HFFc6 (cell line): ENCODE measurements at regions not wholly inside any gene's neighbourhood (a gene's known extent, or its start where the extent isn't known, plus 50 kb on each side); places are given as distances from the start of the nearest gene placed in this dataset.

Source experiments
- DNase-seq: peaks from one replicate; pipeline ENCODE4 v3.0.0-alpha.2; 2018
- H3K27ac Mint-ChIP-seq: 2 replicates; pipeline ENCODE4 v1.8.0; 2020; ENCODE audit warnings: mild to moderate bottlenecking, mixed read lengths
- H3K27me3 Mint-ChIP-seq: 2 replicates; pipeline ENCODE4 v1.8.0; 2021; ENCODE audit warnings: mild to moderate bottlenecking, moderate library complexity, mixed read lengths; ENCODE audit not compliant: insufficient read depth
- H3K36me3 Mint-ChIP-seq: 2 replicates; pipeline ENCODE4 v1.8.0; 2021; ENCODE audit warnings: low read depth, mixed read lengths
- H3K4me1 Mint-ChIP-seq: 2 replicates; pipeline ENCODE4 v1.8.0; 2020; ENCODE audit warnings: low read depth, mixed read lengths
- H3K4me3 Mint-ChIP-seq: 2 replicates; pipeline ENCODE4 v1.8.0; 2020; ENCODE audit warnings: mild to moderate bottlenecking, moderate library complexity, mixed read lengths
- H3K9me3 Mint-ChIP-seq: 2 replicates; pipeline ENCODE4 v1.8.0; 2020; ENCODE audit warnings: mild to moderate bottlenecking, mixed read lengths
- TF ChIP-seq, protein P1 (sequence below): fragments of 200-600 bp; sonication (generic); IDR thresholded peaks from 2 replicates; pipeline ENCODE4 v1.5.0; 2021; ENCODE audit warnings: antibody characterized with exemption, mild to moderate bottlenecking

DNA sequence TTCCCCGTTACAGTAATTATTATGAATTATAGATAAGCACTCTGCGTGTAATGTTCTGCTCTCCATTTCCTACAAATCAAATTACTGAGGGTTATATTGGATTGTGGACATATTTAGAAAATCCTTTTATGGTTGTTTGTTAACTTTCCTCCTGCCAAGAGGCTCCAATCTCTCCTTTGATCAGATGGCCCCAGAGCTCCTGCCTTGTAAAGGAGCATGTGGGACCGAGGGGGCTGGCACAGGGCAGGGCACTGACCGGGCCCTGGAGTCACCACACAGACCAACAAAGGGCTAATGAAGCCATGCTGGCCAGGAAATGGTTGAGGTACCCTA lies 415.9 kb downstream of the EFNA5 start:
- TF ChIP-seq, protein P1, sequence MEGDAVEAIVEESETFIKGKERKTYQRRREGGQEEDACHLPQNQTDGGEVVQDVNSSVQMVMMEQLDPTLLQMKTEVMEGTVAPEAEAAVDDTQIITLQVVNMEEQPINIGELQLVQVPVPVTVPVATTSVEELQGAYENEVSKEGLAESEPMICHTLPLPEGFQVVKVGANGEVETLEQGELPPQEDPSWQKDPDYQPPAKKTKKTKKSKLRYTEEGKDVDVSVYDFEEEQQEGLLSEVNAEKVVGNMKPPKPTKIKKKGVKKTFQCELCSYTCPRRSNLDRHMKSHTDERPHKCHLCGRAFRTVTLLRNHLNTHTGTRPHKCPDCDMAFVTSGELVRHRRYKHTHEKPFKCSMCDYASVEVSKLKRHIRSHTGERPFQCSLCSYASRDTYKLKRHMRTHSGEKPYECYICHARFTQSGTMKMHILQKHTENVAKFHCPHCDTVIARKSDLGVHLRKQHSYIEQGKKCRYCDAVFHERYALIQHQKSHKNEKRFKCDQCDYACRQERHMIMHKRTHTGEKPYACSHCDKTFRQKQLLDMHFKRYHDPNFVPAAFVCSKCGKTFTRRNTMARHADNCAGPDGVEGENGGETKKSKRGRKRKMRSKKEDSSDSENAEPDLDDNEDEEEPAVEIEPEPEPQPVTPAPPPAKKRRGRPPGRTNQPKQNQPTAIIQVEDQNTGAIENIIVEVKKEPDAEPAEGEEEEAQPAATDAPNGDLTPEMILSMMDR: no peak
- no peak overlapping the region for H3K27ac Mint-ChIP-seq
- no peak overlapping the region for H3K4me3 Mint-ChIP-seq
- no peaks in the 10 kb centered on the region for H3K4me1 Mint-ChIP-seq
- no peak for DNase-seq
- no peaks in the 10 kb centered on the region; the same call in 1 of the 2 replicates for H3K27me3 Mint-ChIP-seq
- no peaks in the 10 kb centered on the region for H3K36me3 Mint-ChIP-seq
- peaks cover 59% of the 10 kb centered on the region for H3K9me3 Mint-ChIP-seq

DNA sequence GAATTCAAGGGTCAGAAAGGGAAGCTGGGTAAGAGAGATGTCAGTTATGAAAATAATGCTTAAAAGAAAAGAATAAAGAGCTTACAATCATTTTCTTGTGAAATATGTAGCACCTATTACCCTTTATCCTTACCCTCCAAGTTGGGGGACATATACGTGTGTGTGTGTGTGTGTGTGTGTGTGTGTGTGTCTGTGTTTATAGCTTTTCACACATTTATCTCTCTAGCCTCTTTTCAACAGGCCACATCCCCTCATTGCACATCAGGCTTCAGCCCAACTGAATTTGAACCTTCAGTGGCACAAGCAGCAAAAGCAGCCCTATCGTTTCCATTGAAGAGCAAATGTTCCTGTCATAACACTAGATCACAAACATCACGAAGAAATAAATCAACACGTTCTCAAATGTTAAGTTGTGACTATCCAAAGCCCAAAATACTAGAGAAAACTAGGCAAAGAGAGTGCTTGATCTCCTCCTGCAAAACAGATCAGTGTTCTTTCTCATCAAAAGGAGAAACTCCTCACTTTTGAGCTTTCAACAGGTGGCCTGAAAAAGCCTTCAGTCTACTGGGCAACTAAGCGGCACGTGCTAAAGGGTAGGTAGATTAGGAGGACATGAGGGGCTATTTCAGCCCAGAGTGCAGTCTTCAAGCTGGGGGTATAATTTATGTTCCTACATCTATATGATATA lies 416.4 kb downstream of the EFNA5 start:
- H3K9me3 Mint-ChIP-seq: peaks cover 58% of the 10 kb centered on the region
- H3K4me3 Mint-ChIP-seq: no peak overlapping the region
- TF ChIP-seq, protein P1: no peak
- H3K27me3 Mint-ChIP-seq: no peaks in the 10 kb centered on the region; the same call in 1 of the 2 replicates
- H3K4me1 Mint-ChIP-seq: no peaks in the 10 kb centered on the region
- H3K27ac Mint-ChIP-seq: no peak overlapping the region
- no peak for DNase-seq
- H3K36me3 Mint-ChIP-seq: no peaks in the 10 kb centered on the region

DNA sequence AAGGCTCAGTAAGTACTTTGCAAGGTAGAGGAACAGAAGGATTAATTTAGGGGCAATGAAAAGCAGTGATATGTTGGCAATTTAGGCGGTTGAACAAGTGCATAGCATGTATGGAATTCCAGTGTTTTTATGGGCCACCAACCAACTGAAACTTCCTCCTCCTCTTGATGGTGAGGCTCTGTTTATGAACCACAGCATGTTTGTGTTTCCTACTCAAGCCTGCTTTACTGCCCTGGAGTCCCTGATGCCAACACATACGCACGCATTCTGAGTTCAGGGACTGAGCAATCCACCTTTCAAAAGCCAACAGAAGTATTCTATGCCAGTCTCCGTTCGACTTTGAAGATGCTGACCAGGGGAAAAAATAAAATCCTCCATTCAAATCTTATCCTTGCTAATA lies 417.5 kb downstream of the EFNA5 start:
- no peaks in the 10 kb centered on the region; the same call in 1 of the 2 replicates for H3K27me3 Mint-ChIP-seq
- H3K36me3 Mint-ChIP-seq: no peaks in the 10 kb centered on the region
- H3K9me3 Mint-ChIP-seq: peaks cover 58% of the 10 kb centered on the region
- no peaks in the 10 kb centered on the region for H3K4me1 Mint-ChIP-seq
- H3K4me3 Mint-ChIP-seq: no peak overlapping the region
- no peak overlapping the region for H3K27ac Mint-ChIP-seq
- TF ChIP-seq, protein P1: no peak
- no peak for DNase-seq

DNA sequence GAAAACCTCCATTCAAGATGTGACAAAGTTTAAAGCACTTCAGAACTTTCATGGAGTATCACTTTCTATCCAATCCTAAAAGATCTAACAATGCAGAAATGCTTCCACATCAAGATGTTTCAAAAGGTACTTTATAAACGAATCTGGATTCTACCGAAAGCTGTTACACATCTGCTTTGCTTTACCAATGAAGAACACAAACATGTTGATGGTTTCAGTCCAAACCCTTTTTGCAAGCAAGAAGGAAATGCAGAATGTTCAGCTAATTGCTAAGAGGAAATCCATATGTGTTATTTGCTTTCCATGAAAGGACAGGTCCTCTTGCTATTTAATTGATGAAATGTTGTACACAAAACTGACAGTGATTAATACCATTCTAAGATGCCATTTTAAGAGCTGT lies 419.6 kb downstream of the EFNA5 start:
- TF ChIP-seq, protein P1: no peak
- no peaks in the 10 kb centered on the region for H3K27me3 Mint-ChIP-seq
- no peaks in the 10 kb centered on the region for H3K36me3 Mint-ChIP-seq
- no peaks in the 10 kb centered on the region for H3K4me1 Mint-ChIP-seq
- H3K27ac Mint-ChIP-seq: no peak overlapping the region
- no peak for DNase-seq
- H3K9me3 Mint-ChIP-seq: peaks cover 48% of the 10 kb centered on the region
- no peak overlapping the region for H3K4me3 Mint-ChIP-seq

DNA sequence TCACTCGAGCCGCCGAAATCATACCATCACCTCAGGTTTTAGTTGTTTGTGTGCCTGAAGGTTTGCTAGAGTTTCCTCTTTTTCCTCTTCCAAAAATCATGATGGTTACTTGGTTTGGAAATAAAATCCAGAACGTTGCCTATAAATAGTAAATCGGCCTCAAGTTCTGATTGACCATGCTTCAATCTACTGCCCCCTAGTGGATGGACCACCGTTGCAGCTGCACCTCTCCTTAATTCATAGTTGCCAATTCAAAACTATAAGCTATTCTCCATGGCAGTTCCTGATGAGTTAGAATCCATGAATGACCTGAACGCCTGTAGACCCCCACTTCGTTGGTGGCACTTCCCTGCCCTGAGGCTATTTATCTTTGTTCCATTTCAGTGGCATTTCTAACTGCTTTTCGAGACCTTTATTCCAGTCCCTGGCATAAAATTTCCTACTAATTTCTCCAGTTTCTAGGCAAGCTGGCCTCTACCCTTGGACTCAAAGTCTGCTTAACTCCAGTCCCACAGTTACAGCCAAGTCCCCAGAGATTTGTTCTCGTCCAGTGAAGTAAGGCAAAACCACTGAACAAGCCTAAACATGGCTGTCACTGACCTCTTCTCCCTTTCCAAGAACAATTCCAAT lies 422.6 kb downstream of the EFNA5 start:
- H3K4me1 Mint-ChIP-seq: no peaks in the 10 kb centered on the region

More for the DNA sequence above, 422.6 kb downstream of the EFNA5 start:
- Mint-ChIP-seq H3K27me3 (no peaks in the 10 kb centered on the region), H3K27ac (no peak overlapping the region), H3K9me3 (peaks cover 39% of the 10 kb centered on the region), H3K36me3 (no peaks in the 10 kb centered on the region), H3K4me3 (no peak overlapping the region)
- TF ChIP-seq, protein P1: peak; percentile 70
- DNase-seq: no peak
